ENCODE measurements at regions not wholly inside any gene's neighbourhood (a gene's known extent, or its start where the extent isn't known, plus 50 kb on each side); places are given as distances from the start of the nearest gene placed in this dataset.

DNA sequence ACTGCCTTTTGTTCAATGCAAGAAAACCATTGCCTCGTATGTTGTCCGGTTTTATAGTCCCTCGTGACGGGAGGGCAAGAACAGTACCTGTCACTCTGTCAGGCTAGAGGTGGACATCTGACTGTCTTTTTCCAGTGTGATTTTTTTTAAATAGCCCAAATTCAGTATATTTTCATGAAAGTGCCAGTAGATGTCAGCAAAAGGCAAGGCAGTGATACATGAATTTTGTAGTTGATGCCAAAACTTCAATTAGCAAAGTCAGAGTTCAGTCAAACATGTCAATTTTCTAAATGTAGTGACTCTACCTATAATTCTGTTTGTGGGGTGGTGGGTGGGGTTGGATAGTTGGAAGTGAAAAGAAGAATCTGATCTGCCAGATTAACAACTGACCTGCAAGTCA lies 296.0 kb upstream of the MC4R start:
- TF ChIP-seq, protein P1, sequence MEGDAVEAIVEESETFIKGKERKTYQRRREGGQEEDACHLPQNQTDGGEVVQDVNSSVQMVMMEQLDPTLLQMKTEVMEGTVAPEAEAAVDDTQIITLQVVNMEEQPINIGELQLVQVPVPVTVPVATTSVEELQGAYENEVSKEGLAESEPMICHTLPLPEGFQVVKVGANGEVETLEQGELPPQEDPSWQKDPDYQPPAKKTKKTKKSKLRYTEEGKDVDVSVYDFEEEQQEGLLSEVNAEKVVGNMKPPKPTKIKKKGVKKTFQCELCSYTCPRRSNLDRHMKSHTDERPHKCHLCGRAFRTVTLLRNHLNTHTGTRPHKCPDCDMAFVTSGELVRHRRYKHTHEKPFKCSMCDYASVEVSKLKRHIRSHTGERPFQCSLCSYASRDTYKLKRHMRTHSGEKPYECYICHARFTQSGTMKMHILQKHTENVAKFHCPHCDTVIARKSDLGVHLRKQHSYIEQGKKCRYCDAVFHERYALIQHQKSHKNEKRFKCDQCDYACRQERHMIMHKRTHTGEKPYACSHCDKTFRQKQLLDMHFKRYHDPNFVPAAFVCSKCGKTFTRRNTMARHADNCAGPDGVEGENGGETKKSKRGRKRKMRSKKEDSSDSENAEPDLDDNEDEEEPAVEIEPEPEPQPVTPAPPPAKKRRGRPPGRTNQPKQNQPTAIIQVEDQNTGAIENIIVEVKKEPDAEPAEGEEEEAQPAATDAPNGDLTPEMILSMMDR (IDR thresholded peaks at IDR 0.05; ENCODE audit: insufficient read depth, low read depth, low read length) = no peak
- no peak for TF ChIP-seq EZH2 (IDR thresholded peaks at IDR 0.05; ENCODE audit: insufficient read depth, low read length)

Measured in astrocyte (in vitro differentiated cells and primary cell).